HG03066 (cell line): ENCODE measurements at regions not wholly inside any gene's neighbourhood (a gene's known extent, or its start where the extent isn't known, plus 50 kb on each side); places are given as distances from the start of the nearest gene placed in this dataset.

Source experiments
- ATAC-seq: cut with Tn5 transposase; IDR thresholded peaks from one replicate; pipeline ENCODE4 v1.9.1; 2021; ENCODE audit warnings: low read depth; ENCODE audit not compliant: unreplicated experiment

GRCh38 chrX:39759526-39760224, 338.1 kb downstream of the BCOR start:
- no peak for ATAC-seq

- ATAC-seq, result no peak
These were observed 336.8 kb downstream of the BCOR start for GRCh38 chrX:39760930-39761329.

- no peak for ATAC-seq
These were observed 335.4 kb downstream of the BCOR start for GRCh38 chrX:39762266-39762841.

- no peak for ATAC-seq
These were observed 333.3 kb downstream of the BCOR start for GRCh38 chrX:39764441-39764914.

GRCh38 chrX:39765327-39765726, 332.4 kb downstream of the BCOR start:
- no peak for ATAC-seq

- ATAC-seq, result no peak
These were observed 331.6 kb downstream of the BCOR start for GRCh38 chrX:39766085-39766726.

GRCh38 chrX:39766855-39767254, 330.9 kb downstream of the BCOR start:
- ATAC-seq, result no peak

- ATAC-seq, result no peak
These were observed 330.3 kb downstream of the BCOR start for GRCh38 chrX:39767446-39767845.

- ATAC-seq, result no peak
These were observed 328.0 kb downstream of the BCOR start for GRCh38 chrX:39769748-39770147.

- ATAC-seq, result no peak
These were observed 326.7 kb downstream of the BCOR start for GRCh38 chrX:39771089-39771488.

GRCh38 chrX:39772057-39772832, 325.5 kb downstream of the BCOR start:
- no peak for ATAC-seq

- ATAC-seq, result no peak
These were observed 324.6 kb downstream of the BCOR start for GRCh38 chrX:39773150-39773549.

GRCh38 chrX:39773923-39774773, 323.6 kb downstream of the BCOR start:
- no peak for ATAC-seq

GRCh38 chrX:39774774-39775328, 322.9 kb downstream of the BCOR start:
- no peak for ATAC-seq

GRCh38 chrX:39777623-39778025, 320.1 kb downstream of the BCOR start:
- ATAC-seq, result no peak

GRCh38 chrX:39779952-39780783, 317.6 kb downstream of the BCOR start:
- no peak for ATAC-seq

GRCh38 chrX:39782276-39782675, 315.5 kb downstream of the BCOR start:
- ATAC-seq, result no peak

GRCh38 chrX:39787999-39788398, 309.8 kb downstream of the BCOR start:
- ATAC-seq, result no peak

- no peak for ATAC-seq
These were observed 309.2 kb downstream of the BCOR start for GRCh38 chrX:39788521-39788920.
